Spleen (tissue), 11 donors: ENCODE measurements at regions not wholly inside any gene's neighbourhood (a gene's known extent, or its start where the extent isn't known, plus 50 kb on each side); places are given as distances from the start of the nearest gene placed in this dataset.

Source experiments
- DNase-seq: peaks from one replicate; pipeline ENCODE4 v3.0.0-alpha.2; 2020
- H3K27ac ChIP-seq, 8 donors: fragments of 200-600 bp; sonication (generic) in 7 of 8; 1 replicate in 4 of 8; 2 replicates in 4 of 8; pipeline versions ENCODE4 v1.5.0 to v1.8.0; 2016 to 2021; ENCODE audit warnings: inconsistent platforms in 4 of 8, mild to moderate bottlenecking in 4 of 8, moderate library complexity in 1 of 8
- H3K27me3 ChIP-seq, 7 donors: fragments of 200-600 bp; sonication (generic) in 6 of 7; replicated peaks in 1 of 7; 1 replicate in 4 of 7; 2 replicates in 3 of 7; pipeline versions ENCODE4 v1.5.0 to v1.8.0; 2016 to 2021; ENCODE audit warnings: inconsistent platforms in 3 of 7, mild to moderate bottlenecking in 1 of 7
- H3K36me3 ChIP-seq, 6 donors: fragments of 200-600 bp; sonication (generic) in 5 of 6; 1 replicate in 4 of 6; 2 replicates in 2 of 6; pipeline versions ENCODE4 v1.5.0 to v1.8.0; 2016 to 2021; ENCODE audit warnings: inconsistent platforms in 2 of 6
- H3K4me1 ChIP-seq, 6 donors: fragments of 200-600 bp; sonication (generic) in 5 of 6; 1 replicate in 3 of 6; 2 replicates in 3 of 6; pipeline versions ENCODE4 v1.5.0 to v1.8.0; 2016 to 2021; ENCODE audit warnings: inconsistent platforms in 3 of 6
- H3K4me3 ChIP-seq, 8 donors: fragments of 200-600 bp; sonication (generic) in 7 of 8; 1 replicate in 4 of 8; 2 replicates in 4 of 8; pipeline versions ENCODE4 v1.5.0 to v1.8.0; 2016 to 2021; ENCODE audit warnings: inconsistent platforms in 4 of 8, mild to moderate bottlenecking in 4 of 8, moderate library complexity in 2 of 8
- H3K9me3 ChIP-seq, 8 donors: fragments of 200-600 bp; sonication (generic) in 7 of 8; 1 replicate in 4 of 8; 2 replicates in 4 of 8; pipeline versions ENCODE4 v1.5.0 to v1.8.0; 2016 to 2021; ENCODE audit warnings: inconsistent platforms in 4 of 8
- CTCF ChIP-seq, 11 experiments: fragments of 200-600 bp in 7 of 11; fragments of 450-650 bp in 4 of 11; sonication (generic) in 4 of 11; IDR thresholded peaks in 8 of 11; conservative IDR thresholded peaks in 3 of 11; 1 replicate in 7 of 11; 2 replicates in 4 of 11; pipeline versions ENCODE4 v1.4.0 to v1.8.0; 2016 to 2021; ENCODE audit warnings: antibody characterized with exemption in 11 of 11, inconsistent platforms in 4 of 11, mild to moderate bottlenecking in 1 of 11
- POLR2A ChIP-seq, 3 donors: fragments of 450-650 bp; IDR thresholded peaks; one replicate each; pipeline ENCODE4 v1.5.1; 2017; ENCODE audit warnings: antibody characterized with exemption in 3 of 3, mild to moderate bottlenecking in 1 of 3
- POLR2AphosphoS5 ChIP-seq, 3 donors: sonication (generic); formaldehyde crosslinking; IDR thresholded peaks; one replicate each; pipeline ENCODE4 v1.5.1; 2017; ENCODE audit warnings: antibody characterized with exemption in 3 of 3
- whole genome bisulfite sequencing, 5 donors: extraction: QIAGEN DNeasy Blood & Tissue Kit in 3 of 5; methylation state at CpG; one replicate each; pipeline versions ENCODE4 v1.1.5 to v1.1.7; 2013 to 2018; 5-methylcytosine and 5-hydroxymethylcytosine counted together
- intact Hi-C: fragments of 100-400 bp; cut with DNase I; formaldehyde crosslinking; loops from one replicate; pipeline ENCODE4 v1.15.0; 2023; ENCODE audit warnings: low total_unique reads
- donor health status: healthy with polysubstance abuse.
- donor health status: DM: no; HTN: no; CAD: no; lungs with moderate emphysema.
- donor health status: DM: no; HTN: no; CAD: no.
- donor health status: Bipolar disorder and iron deficiency.
- donor health status: healthy.
- donor health status: DM: no; HTN: no; CAD: no.
- donor health status: DM: yes; HTN: yes; CAD: no.

GRCh38 chr10:43316988-43317387, 50.1 kb upstream of the RASGEF1A start:
- Histone ChIP-seq H3K4me1 (peaks cover 0 to 2% (median 0%) of the 10 kb centered on the region in 6 donors), H3K9me3 (no peaks in the 10 kb centered on the region), H3K36me3 (no peaks in the 10 kb centered on the region), H3K27ac (no peak overlapping the region), H3K4me3 (no peak overlapping the region), H3K27me3 (peaks cover 0 to 20% (median 0%) of the 10 kb centered on the region in 7 donors)
- intact Hi-C loops: no loop called here
- WGBS, 5 donors: 53 to 65% (median 62%) methylated on average over 5 of the region's 5 CpGs
- no peak for TF ChIP-seq POLR2AphosphoS5 (IDR thresholded peaks at IDR 0.05)
- no peak for TF ChIP-seq POLR2A (IDR thresholded peaks at IDR 0.05)
- TF ChIP-seq CTCF (IDR thresholded peaks at IDR 0.05 in 8 of 11, conservative IDR thresholded peaks at IDR 0.05 in 3 of 11): no peak
- DNase-seq: peak; percentile 41
